ENCODE measurements at regions not wholly inside any gene's neighbourhood (a gene's known extent, or its start where the extent isn't known, plus 50 kb on each side); places are given as distances from the start of the nearest gene placed in this dataset.

- no peaks in the 10 kb centered on the region for H3K9me3 ChIP-seq (ENCODE audit: control insufficient read depth, low read length)
- H3K36me3 ChIP-seq (ENCODE audit: control insufficient read depth, insufficient read depth, low read length): no peaks in the 10 kb centered on the region
- no peak overlapping the region for H3K27ac ChIP-seq (ENCODE audit: low read depth, low read length, severe bottlenecking)
- H3K4me1 ChIP-seq (ENCODE audit: control insufficient read depth, insufficient read depth, low read length, poor library complexity, severe bottlenecking): peaks cover 8% of the 10 kb centered on the region
- H3K4me3 ChIP-seq (ENCODE audit: extremely low read depth, insufficient read depth, low read length, poor library complexity, severe bottlenecking): no peak overlapping the region
Observed at GRCh38 chr18:28510210-28510609, 333.3 kb upstream of the CDH2 start.

- Histone ChIP-seq H3K4me3 (ENCODE audit: extremely low read depth, insufficient read depth, low read length, poor library complexity, severe bottlenecking) (no peak overlapping the region), H3K9me3 (ENCODE audit: control insufficient read depth, low read length) (no peaks in the 10 kb centered on the region), H3K4me1 (ENCODE audit: control insufficient read depth, insufficient read depth, low read length, poor library complexity, severe bottlenecking) (no peaks in the 10 kb centered on the region), H3K36me3 (ENCODE audit: control insufficient read depth, insufficient read depth, low read length) (no peaks in the 10 kb centered on the region), H3K27ac (ENCODE audit: low read depth, low read length, severe bottlenecking) (no peak overlapping the region)
- WGBS, 2 experiments (ENCODE audit: insufficient coverage in 2 of 2): 80 to 90% methylated on average over 1 to 2 of the region's 4 CpGs
Observed at GRCh38 chr18:28504066-28504465, 327.1 kb upstream of the CDH2 start.

- no peaks in the 10 kb centered on the region for H3K9me3 ChIP-seq (ENCODE audit: control insufficient read depth, low read length)
Observed at GRCh38 chr18:28494151-28494550, 317.2 kb upstream of the CDH2 start.

GRCh38 chr18:28485918-28486317, 309.0 kb upstream of the CDH2 start:
- WGBS, 2 experiments (ENCODE audit: insufficient coverage in 2 of 2): 88 to 100% methylated on average over 1 of the region's 2 CpGs
- no peaks in the 10 kb centered on the region for H3K4me1 ChIP-seq (ENCODE audit: control insufficient read depth, insufficient read depth, low read length, poor library complexity, severe bottlenecking)
- H3K4me3 ChIP-seq (ENCODE audit: extremely low read depth, insufficient read depth, low read length, poor library complexity, severe bottlenecking): no peak overlapping the region
- no peak overlapping the region for H3K27ac ChIP-seq (ENCODE audit: low read depth, low read length, severe bottlenecking)
- H3K9me3 ChIP-seq (ENCODE audit: control insufficient read depth, low read length): no peaks in the 10 kb centered on the region
- H3K36me3 ChIP-seq (ENCODE audit: control insufficient read depth, insufficient read depth, low read length): no peaks in the 10 kb centered on the region

More at GRCh38 chr18:28494151-28494550, 317.2 kb upstream of the CDH2 start:
- no peaks in the 10 kb centered on the region for H3K36me3 ChIP-seq (ENCODE audit: control insufficient read depth, insufficient read depth, low read length)
- 67 to 100% methylated on average over 1 of the region's 1 CpG for WGBS, 2 experiments (ENCODE audit: insufficient coverage in 2 of 2)
- no peak overlapping the region for H3K27ac ChIP-seq (ENCODE audit: low read depth, low read length, severe bottlenecking)
- H3K4me1 ChIP-seq (ENCODE audit: control insufficient read depth, insufficient read depth, low read length, poor library complexity, severe bottlenecking): peaks cover 3% of the 10 kb centered on the region
- H3K4me3 ChIP-seq (ENCODE audit: extremely low read depth, insufficient read depth, low read length, poor library complexity, severe bottlenecking): no peak overlapping the region

- Histone ChIP-seq H3K36me3 (ENCODE audit: control insufficient read depth, insufficient read depth, low read length) (no peaks in the 10 kb centered on the region), H3K4me3 (ENCODE audit: extremely low read depth, insufficient read depth, low read length, poor library complexity, severe bottlenecking) (no peak overlapping the region), H3K27ac (ENCODE audit: low read depth, low read length, severe bottlenecking) (no peak overlapping the region), H3K9me3 (ENCODE audit: control insufficient read depth, low read length) (no peaks in the 10 kb centered on the region), H3K4me1 (ENCODE audit: control insufficient read depth, insufficient read depth, low read length, poor library complexity, severe bottlenecking) (no peaks in the 10 kb centered on the region)
Observed at GRCh38 chr18:28485210-28485801, 308.4 kb upstream of the CDH2 start.

GRCh38 chr18:28478531-28478930, 301.6 kb upstream of the CDH2 start:
- Histone ChIP-seq H3K4me1 (ENCODE audit: control insufficient read depth, insufficient read depth, low read length, poor library complexity, severe bottlenecking) (no peaks in the 10 kb centered on the region), H3K27ac (ENCODE audit: low read depth, low read length, severe bottlenecking) (no peak overlapping the region), H3K36me3 (ENCODE audit: control insufficient read depth, insufficient read depth, low read length) (no peaks in the 10 kb centered on the region), H3K4me3 (ENCODE audit: extremely low read depth, insufficient read depth, low read length, poor library complexity, severe bottlenecking) (no peak overlapping the region), H3K9me3 (ENCODE audit: control insufficient read depth, low read length) (no peaks in the 10 kb centered on the region)
- 88% methylated on average over 1 of the region's 1 CpG for WGBS, 2 experiments (ENCODE audit: insufficient coverage in 2 of 2)

GRCh38 chr18:28476302-28476701, 299.4 kb upstream of the CDH2 start:
- 95 to 100% methylated on average over 1 to 2 of the region's 2 CpGs for WGBS, 2 experiments (ENCODE audit: insufficient coverage in 2 of 2)
- no peak overlapping the region for H3K27ac ChIP-seq (ENCODE audit: low read depth, low read length, severe bottlenecking)
- H3K9me3 ChIP-seq (ENCODE audit: control insufficient read depth, low read length): no peaks in the 10 kb centered on the region
- H3K4me3 ChIP-seq (ENCODE audit: extremely low read depth, insufficient read depth, low read length, poor library complexity, severe bottlenecking): no peak overlapping the region
- H3K4me1 ChIP-seq (ENCODE audit: control insufficient read depth, insufficient read depth, low read length, poor library complexity, severe bottlenecking): no peaks in the 10 kb centered on the region
- H3K36me3 ChIP-seq (ENCODE audit: control insufficient read depth, insufficient read depth, low read length): no peaks in the 10 kb centered on the region

- WGBS, 2 experiments (ENCODE audit: insufficient coverage in 2 of 2): no CpG with 5 or more reads among the region's 2 CpGs
- H3K4me1 ChIP-seq (ENCODE audit: control insufficient read depth, insufficient read depth, low read length, poor library complexity, severe bottlenecking): no peaks in the 10 kb centered on the region
- H3K27ac ChIP-seq (ENCODE audit: low read depth, low read length, severe bottlenecking): no peak overlapping the region
Observed at GRCh38 chr18:28469946-28470345, 293.0 kb upstream of the CDH2 start.

GRCh38 chr18:28468901-28469300, 292.0 kb upstream of the CDH2 start:
- WGBS, 2 experiments (ENCODE audit: insufficient coverage in 2 of 2): no CpG with 5 or more reads among the region's 1 CpG
- Histone ChIP-seq H3K27ac (ENCODE audit: low read depth, low read length, severe bottlenecking) (no peak overlapping the region), H3K4me1 (ENCODE audit: control insufficient read depth, insufficient read depth, low read length, poor library complexity, severe bottlenecking) (no peaks in the 10 kb centered on the region), H3K36me3 (ENCODE audit: control insufficient read depth, insufficient read depth, low read length) (no peaks in the 10 kb centered on the region), H3K4me3 (ENCODE audit: extremely low read depth, insufficient read depth, low read length, poor library complexity, severe bottlenecking) (no peak overlapping the region), H3K9me3 (ENCODE audit: control insufficient read depth, low read length) (no peaks in the 10 kb centered on the region)

More at GRCh38 chr18:28469946-28470345, 293.0 kb upstream of the CDH2 start:
- no peaks in the 10 kb centered on the region for H3K9me3 ChIP-seq (ENCODE audit: control insufficient read depth, low read length)
- no peaks in the 10 kb centered on the region for H3K36me3 ChIP-seq (ENCODE audit: control insufficient read depth, insufficient read depth, low read length)
- H3K4me3 ChIP-seq (ENCODE audit: extremely low read depth, insufficient read depth, low read length, poor library complexity, severe bottlenecking): no peak overlapping the region

- WGBS, 2 experiments (ENCODE audit: insufficient coverage in 2 of 2): 83% methylated on average over 1 of the region's 2 CpGs; no CpG with 5 or more reads in 1 of the 2 experiments
- no peak overlapping the region for H3K4me3 ChIP-seq (ENCODE audit: extremely low read depth, insufficient read depth, low read length, poor library complexity, severe bottlenecking)
- H3K27ac ChIP-seq (ENCODE audit: low read depth, low read length, severe bottlenecking): no peak overlapping the region
- H3K36me3 ChIP-seq (ENCODE audit: control insufficient read depth, insufficient read depth, low read length): no peaks in the 10 kb centered on the region
- no peaks in the 10 kb centered on the region for H3K9me3 ChIP-seq (ENCODE audit: control insufficient read depth, low read length)
- no peaks in the 10 kb centered on the region for H3K4me1 ChIP-seq (ENCODE audit: control insufficient read depth, insufficient read depth, low read length, poor library complexity, severe bottlenecking)
Observed at GRCh38 chr18:28466204-28466603, 289.3 kb upstream of the CDH2 start.

- Histone ChIP-seq H3K9me3 (ENCODE audit: control insufficient read depth, low read length) (no peaks in the 10 kb centered on the region), H3K27ac (ENCODE audit: low read depth, low read length, severe bottlenecking) (no peak overlapping the region), H3K4me3 (ENCODE audit: extremely low read depth, insufficient read depth, low read length, poor library complexity, severe bottlenecking) (no peak overlapping the region), H3K36me3 (ENCODE audit: control insufficient read depth, insufficient read depth, low read length) (no peaks in the 10 kb centered on the region), H3K4me1 (ENCODE audit: control insufficient read depth, insufficient read depth, low read length, poor library complexity, severe bottlenecking) (no peaks in the 10 kb centered on the region)
- no CpG with 5 or more reads among the region's 2 CpGs for WGBS, 2 experiments (ENCODE audit: insufficient coverage in 2 of 2)
Observed at GRCh38 chr18:28459587-28459986, 282.7 kb upstream of the CDH2 start.
